ENCODE measurements at regions not wholly inside any gene's neighbourhood (a gene's known extent, or its start where the extent isn't known, plus 50 kb on each side); places are given as distances from the start of the nearest gene placed in this dataset.

- no peak for TF ChIP-seq POLR2AphosphoS5 (IDR thresholded peaks at IDR 0.05; ENCODE audit: low read depth, low read length)
- TF ChIP-seq TAF1 (IDR thresholded peaks at IDR 0.05; ENCODE audit: borderline replicate concordance, insufficient read depth, low read length) = no peak
- no peak for TF ChIP-seq SIN3A (IDR thresholded peaks at IDR 0.05; ENCODE audit: borderline replicate concordance, insufficient read depth, low read length)
Measured at GRCh38 chr1:199264283-199264682, 625.4 kb downstream of the PTPRC start.

Data from PFSK-1 (cell line).